ENCODE measurements at regions not wholly inside any gene's neighbourhood (a gene's known extent, or its start where the extent isn't known, plus 50 kb on each side); places are given as distances from the start of the nearest gene placed in this dataset.

- Histone ChIP-seq H3K9ac (ENCODE audit: low read length) (no peak overlapping the region), H3K4me3 (ENCODE audit: insufficient read depth, low read length, poor library complexity, severe bottlenecking) (no peak overlapping the region), H3F3A (ENCODE audit: insufficient read depth) (no peaks in the 10 kb centered on the region), H2AFZ (ENCODE audit: low read depth, low read length, severe bottlenecking) (no peak overlapping the region), H3K36me3 (ENCODE audit: low read length) (no peaks in the 10 kb centered on the region), H3K9me3 (ENCODE audit: insufficient read depth, low read length) (no peaks in the 10 kb centered on the region), H3K4me2 (ENCODE audit: low read depth, low read length, poor library complexity, severe bottlenecking) (no peak overlapping the region), H3K79me2 (ENCODE audit: insufficient read depth, low read length) (no peaks in the 10 kb centered on the region), H3K27ac (ENCODE audit: low read depth, low read length) (no peak overlapping the region), H3K9me2 (replicated peaks; ENCODE audit: insufficient read depth, low read length) (no peaks in the 10 kb centered on the region), H4K20me1 (ENCODE audit: low read depth, low read length) (no peaks in the 10 kb centered on the region), H3K27me3 (ENCODE audit: low read length) (no peaks in the 10 kb centered on the region)
- TF ChIP-seq EZH2phosphoT487 (conservative IDR thresholded peaks at IDR 0.05; ENCODE audit: low read length) = no peak
- TF ChIP-seq, protein P1, sequence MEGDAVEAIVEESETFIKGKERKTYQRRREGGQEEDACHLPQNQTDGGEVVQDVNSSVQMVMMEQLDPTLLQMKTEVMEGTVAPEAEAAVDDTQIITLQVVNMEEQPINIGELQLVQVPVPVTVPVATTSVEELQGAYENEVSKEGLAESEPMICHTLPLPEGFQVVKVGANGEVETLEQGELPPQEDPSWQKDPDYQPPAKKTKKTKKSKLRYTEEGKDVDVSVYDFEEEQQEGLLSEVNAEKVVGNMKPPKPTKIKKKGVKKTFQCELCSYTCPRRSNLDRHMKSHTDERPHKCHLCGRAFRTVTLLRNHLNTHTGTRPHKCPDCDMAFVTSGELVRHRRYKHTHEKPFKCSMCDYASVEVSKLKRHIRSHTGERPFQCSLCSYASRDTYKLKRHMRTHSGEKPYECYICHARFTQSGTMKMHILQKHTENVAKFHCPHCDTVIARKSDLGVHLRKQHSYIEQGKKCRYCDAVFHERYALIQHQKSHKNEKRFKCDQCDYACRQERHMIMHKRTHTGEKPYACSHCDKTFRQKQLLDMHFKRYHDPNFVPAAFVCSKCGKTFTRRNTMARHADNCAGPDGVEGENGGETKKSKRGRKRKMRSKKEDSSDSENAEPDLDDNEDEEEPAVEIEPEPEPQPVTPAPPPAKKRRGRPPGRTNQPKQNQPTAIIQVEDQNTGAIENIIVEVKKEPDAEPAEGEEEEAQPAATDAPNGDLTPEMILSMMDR (IDR thresholded peaks at IDR 0.05; ENCODE audit: insufficient read depth, low read length, poor library complexity, severe bottlenecking) = no peak
Observed at GRCh38 chr15:53216036-53216435, 425.9 kb upstream of the ONECUT1 start.

GRCh38 chr15:53213336-53213735, 423.2 kb upstream of the ONECUT1 start:
- Histone ChIP-seq H3K79me2 (ENCODE audit: insufficient read depth, low read length) (no peaks in the 10 kb centered on the region), H3K4me2 (ENCODE audit: low read depth, low read length, poor library complexity, severe bottlenecking) (no peak overlapping the region), H3K9me3 (ENCODE audit: insufficient read depth, low read length) (no peaks in the 10 kb centered on the region), H3K4me3 (ENCODE audit: insufficient read depth, low read length, poor library complexity, severe bottlenecking) (no peak overlapping the region), H3K9ac (ENCODE audit: low read length) (no peak overlapping the region), H3K36me3 (ENCODE audit: low read length) (no peaks in the 10 kb centered on the region), H3K9me2 (replicated peaks; ENCODE audit: insufficient read depth, low read length) (no peaks in the 10 kb centered on the region), H3F3A (ENCODE audit: insufficient read depth) (no peaks in the 10 kb centered on the region), H4K20me1 (ENCODE audit: low read depth, low read length) (no peaks in the 10 kb centered on the region), H3K27ac (ENCODE audit: low read depth, low read length) (no peak overlapping the region), H3K27me3 (ENCODE audit: low read length) (no peaks in the 10 kb centered on the region), H2AFZ (ENCODE audit: low read depth, low read length, severe bottlenecking) (no peak overlapping the region)
- TF ChIP-seq, protein P1 (IDR thresholded peaks at IDR 0.05; ENCODE audit: insufficient read depth, low read length, poor library complexity, severe bottlenecking) = no peak
- TF ChIP-seq EZH2phosphoT487 (conservative IDR thresholded peaks at IDR 0.05; ENCODE audit: low read length) = no peak

- H3K79me2 ChIP-seq (ENCODE audit: insufficient read depth, low read length) = no peaks in the 10 kb centered on the region
- H3K4me2 ChIP-seq (ENCODE audit: low read depth, low read length, poor library complexity, severe bottlenecking) = no peak overlapping the region
- no peaks in the 10 kb centered on the region for H4K20me1 ChIP-seq (ENCODE audit: low read depth, low read length)
- no peaks in the 10 kb centered on the region for H3K9me3 ChIP-seq (ENCODE audit: insufficient read depth, low read length)
- TF ChIP-seq, protein P1 (IDR thresholded peaks at IDR 0.05; ENCODE audit: insufficient read depth, low read length, poor library complexity, severe bottlenecking) = no peak
- no peak for TF ChIP-seq EZH2phosphoT487 (conservative IDR thresholded peaks at IDR 0.05; ENCODE audit: low read length)
- no peaks in the 10 kb centered on the region for H3K36me3 ChIP-seq (ENCODE audit: low read length)
- H3K9ac ChIP-seq (ENCODE audit: low read length) = no peak overlapping the region
- no peaks in the 10 kb centered on the region for H3K9me2 ChIP-seq (replicated peaks; ENCODE audit: insufficient read depth, low read length)
- H3F3A ChIP-seq (ENCODE audit: insufficient read depth) = no peaks in the 10 kb centered on the region
- no peak overlapping the region for H3K4me3 ChIP-seq (ENCODE audit: insufficient read depth, low read length, poor library complexity, severe bottlenecking)
- no peaks in the 10 kb centered on the region for H3K27me3 ChIP-seq (ENCODE audit: low read length)
- H2AFZ ChIP-seq (ENCODE audit: low read depth, low read length, severe bottlenecking) = no peak overlapping the region
- H3K27ac ChIP-seq (ENCODE audit: low read depth, low read length) = no peak overlapping the region
Observed at GRCh38 chr15:53212785-53213184, 422.6 kb upstream of the ONECUT1 start.

Data from SU-DHL-6 (cell line).